ENCODE measurements at regions not wholly inside any gene's neighbourhood (a gene's known extent, or its start where the extent isn't known, plus 50 kb on each side); places are given as distances from the start of the nearest gene placed in this dataset.
A peak's percentile ranks its signal among the peaks of the same experiment; 100 is the strongest.

- Histone ChIP-seq H3K27ac (ENCODE audit: low read length) (no peak overlapping the region), H3K4me3 (ENCODE audit: low read depth in 2 of 2, low read length in 2 of 2) (no peak overlapping the region), H3K9me3 (ENCODE audit: control insufficient read depth, insufficient read depth, low read depth, low read length) (no peaks in the 10 kb centered on the region), H3K4me1 (ENCODE audit: control insufficient read depth, insufficient read depth, low read length) (no peaks in the 10 kb centered on the region), H3K27me3 (ENCODE audit: control insufficient read depth, insufficient read depth, low read length) (no peaks in the 10 kb centered on the region; the same call in 1 of the 2 replicates), H3K36me3 (ENCODE audit: control insufficient read depth, insufficient read depth, low read length) (no peaks in the 10 kb centered on the region)
- ATAC-seq (no peak), DNase-seq (ENCODE audit: low read depth, low spot score) (no peak)
- in situ Hi-C loops (cut with HindIII; ENCODE audit: low pct_unique_long_range_greater_than_20kb, low sequenced_read_pairs) (no loop called here), intact Hi-C loops (cut with micrococcal nuclease; ENCODE audit: unreplicated experiment) (no loop called here)
- CTCF ChIA-PET = no interaction called here
- BruUV-seq (replicated peaks) = no TSS peak
- TF ChIP-seq REST (IDR thresholded peaks at IDR 0.05; ENCODE audit: insufficient read depth in 1 of 2, low read depth in 2 of 2, low read length in 1 of 2) = no peak
- TF ChIP-seq TCF7L2 (IDR thresholded peaks at IDR 0.05; ENCODE audit: low read depth, low read length) = no peak
- no peak for TF ChIP-seq CTCF (IDR thresholded peaks at IDR 0.05)
- no peak for TF ChIP-seq POLR2AphosphoS5 (IDR thresholded peaks at IDR 0.05; ENCODE audit: low read depth, low read length)
- no peak for TF ChIP-seq SIN3A (IDR thresholded peaks at IDR 0.05; ENCODE audit: borderline replicate concordance, insufficient read depth, low read depth, low read length)
- POLR2A ChIA-PET = no interaction called here
Observed at GRCh38 chr9:131794393-131794792, 54.5 kb upstream of the RAPGEF1 start.

GRCh38 chr9:131791542-131792254, 51.8 kb upstream of the RAPGEF1 start:
- Histone ChIP-seq H3K27me3 (ENCODE audit: control insufficient read depth, insufficient read depth, low read length) (peaks cover 2% of the 10 kb centered on the region; the same call in 1 of the 2 replicates), H3K27ac (ENCODE audit: low read length) (no peak overlapping the region), H3K36me3 (ENCODE audit: control insufficient read depth, insufficient read depth, low read length) (no peaks in the 10 kb centered on the region), H3K4me3 (ENCODE audit: low read depth in 2 of 2, low read length in 2 of 2) (no peak overlapping the region), H3K4me1 (ENCODE audit: control insufficient read depth, insufficient read depth, low read length) (no peaks in the 10 kb centered on the region), H3K9me3 (ENCODE audit: control insufficient read depth, insufficient read depth, low read depth, low read length) (no peaks in the 10 kb centered on the region)
- ChIA-PET POLR2A (no interaction called here), CTCF (no interaction called here)
- in situ Hi-C loops (cut with HindIII; ENCODE audit: low pct_unique_long_range_greater_than_20kb, low sequenced_read_pairs) (no loop called here), intact Hi-C loops (cut with micrococcal nuclease; ENCODE audit: unreplicated experiment) (no loop called here)
- TF ChIP-seq SIN3A (IDR thresholded peaks at IDR 0.05; ENCODE audit: borderline replicate concordance, insufficient read depth, low read depth, low read length) (no peak), REST (IDR thresholded peaks at IDR 0.05; ENCODE audit: insufficient read depth in 1 of 2, low read depth in 2 of 2, low read length in 1 of 2) (no peak), POLR2AphosphoS5 (IDR thresholded peaks at IDR 0.05; ENCODE audit: low read depth, low read length) (no peak), CTCF (IDR thresholded peaks at IDR 0.05) (no peak), TCF7L2 (IDR thresholded peaks at IDR 0.05; ENCODE audit: low read depth, low read length) (no peak)
- peak; percentile 42; the same call in 1 of the 2 replicates for ATAC-seq
- no peak for DNase-seq (ENCODE audit: low read depth, low spot score)
- no TSS peak for BruUV-seq (replicated peaks)

Data from Panc1 (cell line).